GM12865 (cell line): ENCODE measurements at regions not wholly inside any gene's neighbourhood (a gene's known extent, or its start where the extent isn't known, plus 50 kb on each side); places are given as distances from the start of the nearest gene placed in this dataset.

Source experiments
- DNase-seq: peaks from one replicate; pipeline ENCODE4 v3.0.0; 2010; ENCODE audit warnings: low read depth
- H3K4me3 ChIP-seq: 2 replicates; pipeline ENCODE4 v1.5.1; 2011; ENCODE audit warnings: mild to moderate bottlenecking, low read depth, low read length, control low read depth
- TF ChIP-seq, protein P1 (sequence below): IDR thresholded peaks from 2 replicates; pipeline ENCODE4 v1.5.1; 2011; ENCODE audit warnings: low read length, control low read depth, low read depth, inconsistent platforms; ENCODE audit not compliant: insufficient read depth; ENCODE audit errors: missing control alignments

DNA sequence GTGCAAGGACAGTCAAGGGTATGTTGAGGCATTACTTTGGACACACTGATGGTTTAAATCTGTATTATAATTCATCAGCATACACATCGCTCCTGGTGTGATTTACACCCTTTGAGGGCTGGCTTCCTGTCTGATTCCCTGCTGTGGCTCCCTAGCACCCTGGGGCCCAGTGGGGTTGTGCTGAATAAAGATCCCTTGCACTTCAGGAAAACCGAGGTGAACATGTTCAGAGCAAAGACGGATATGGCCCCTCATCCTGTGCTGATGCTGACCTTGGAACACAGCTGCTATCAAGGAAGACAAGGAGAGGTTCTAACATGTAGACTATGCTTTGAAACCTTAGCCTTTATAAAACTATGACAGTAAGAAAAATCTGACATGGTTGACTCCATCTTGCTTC is 84.6 kb upstream of the UNC5B start:
- H3K4me3 ChIP-seq, result no peak overlapping the region
- no peak for DNase-seq
- TF ChIP-seq, protein P1, sequence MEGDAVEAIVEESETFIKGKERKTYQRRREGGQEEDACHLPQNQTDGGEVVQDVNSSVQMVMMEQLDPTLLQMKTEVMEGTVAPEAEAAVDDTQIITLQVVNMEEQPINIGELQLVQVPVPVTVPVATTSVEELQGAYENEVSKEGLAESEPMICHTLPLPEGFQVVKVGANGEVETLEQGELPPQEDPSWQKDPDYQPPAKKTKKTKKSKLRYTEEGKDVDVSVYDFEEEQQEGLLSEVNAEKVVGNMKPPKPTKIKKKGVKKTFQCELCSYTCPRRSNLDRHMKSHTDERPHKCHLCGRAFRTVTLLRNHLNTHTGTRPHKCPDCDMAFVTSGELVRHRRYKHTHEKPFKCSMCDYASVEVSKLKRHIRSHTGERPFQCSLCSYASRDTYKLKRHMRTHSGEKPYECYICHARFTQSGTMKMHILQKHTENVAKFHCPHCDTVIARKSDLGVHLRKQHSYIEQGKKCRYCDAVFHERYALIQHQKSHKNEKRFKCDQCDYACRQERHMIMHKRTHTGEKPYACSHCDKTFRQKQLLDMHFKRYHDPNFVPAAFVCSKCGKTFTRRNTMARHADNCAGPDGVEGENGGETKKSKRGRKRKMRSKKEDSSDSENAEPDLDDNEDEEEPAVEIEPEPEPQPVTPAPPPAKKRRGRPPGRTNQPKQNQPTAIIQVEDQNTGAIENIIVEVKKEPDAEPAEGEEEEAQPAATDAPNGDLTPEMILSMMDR, result no peak

DNA sequence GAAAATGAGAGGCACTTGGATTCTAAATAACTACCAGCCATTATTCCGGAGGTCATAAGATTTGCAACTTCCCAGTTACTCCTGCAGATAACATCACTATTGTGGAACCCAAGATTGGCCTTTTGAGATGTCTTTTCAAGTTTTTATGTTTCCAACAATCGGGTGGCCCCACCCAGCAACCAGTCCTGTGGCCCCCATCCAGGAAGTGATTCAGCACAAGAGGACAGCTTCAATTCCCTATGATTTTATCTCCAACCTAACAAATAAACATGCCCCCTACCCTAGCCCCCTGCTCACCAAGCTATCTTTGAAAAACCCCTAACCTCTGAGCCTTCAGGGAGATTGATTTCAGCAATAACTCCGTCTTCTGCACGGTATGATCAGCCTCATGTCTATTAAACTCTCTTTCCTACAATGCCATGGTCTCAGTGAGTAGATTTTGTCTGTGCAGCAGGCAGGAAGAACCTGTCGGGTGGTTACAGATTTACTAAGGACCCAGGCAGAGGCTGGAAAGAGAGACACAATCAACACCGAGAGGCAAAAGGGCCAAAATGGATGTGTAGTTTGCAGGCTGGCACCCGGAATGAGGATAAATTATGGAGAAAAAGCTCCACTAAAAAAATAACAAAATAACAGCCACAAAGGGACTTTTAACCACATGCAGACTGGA is 83.9 kb upstream of the UNC5B start:
- TF ChIP-seq, protein P1, result no peak
- DNase-seq, result no peak
- H3K4me3 ChIP-seq, result no peak overlapping the region

DNA sequence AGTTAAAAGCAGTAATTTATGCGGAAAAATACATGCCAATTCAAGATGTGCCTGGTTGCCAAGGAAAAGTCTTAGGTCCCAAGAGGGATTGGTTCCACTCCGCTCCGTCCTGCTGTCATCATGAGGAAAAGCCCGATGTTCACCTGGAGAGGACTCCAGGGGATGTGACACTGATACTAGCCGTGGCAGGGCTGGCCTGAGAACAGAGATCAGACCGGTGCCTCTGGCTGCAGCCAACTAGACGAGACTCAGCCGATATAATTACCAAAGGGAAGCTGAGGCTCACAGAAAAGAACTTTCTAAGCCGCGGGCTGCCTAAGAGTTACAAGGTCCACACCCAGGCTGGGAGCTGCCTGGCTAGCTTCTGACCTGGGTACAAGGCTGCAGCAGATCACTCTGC is 81.3 kb upstream of the UNC5B start:
- DNase-seq, result no peak
- TF ChIP-seq, protein P1, result no peak
- no peak overlapping the region for H3K4me3 ChIP-seq

DNA sequence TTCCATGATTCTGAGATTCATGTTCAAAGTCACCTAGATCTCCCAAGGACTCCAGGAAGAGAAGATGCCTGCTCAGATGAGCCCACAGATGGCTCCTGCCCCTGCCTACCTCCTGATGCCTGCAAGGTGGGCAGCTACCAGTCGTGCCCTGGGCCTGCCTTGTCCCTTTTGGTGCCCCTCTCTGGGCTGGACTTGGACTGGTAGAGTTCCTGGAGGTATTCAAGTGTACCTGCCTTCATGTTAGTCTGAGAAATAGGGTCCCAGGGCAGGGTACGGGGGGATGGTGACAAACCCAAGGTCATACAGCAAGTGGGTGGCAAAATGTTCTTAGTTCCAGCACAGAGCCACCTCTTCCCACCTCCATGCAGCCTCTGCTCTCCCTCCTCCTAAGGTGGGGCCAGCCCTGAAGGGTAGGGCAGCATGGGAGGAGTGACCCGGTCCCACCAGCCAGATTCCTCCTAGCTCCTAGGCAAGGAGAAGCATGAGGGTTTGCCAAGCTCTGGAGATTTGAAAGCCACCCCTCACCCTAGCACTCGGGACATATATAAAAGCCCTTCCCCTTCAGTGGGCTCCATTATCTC is 80.8 kb upstream of the UNC5B start:
- no peak for DNase-seq
- TF ChIP-seq, protein P1, result no peak
- no peak overlapping the region for H3K4me3 ChIP-seq

DNA sequence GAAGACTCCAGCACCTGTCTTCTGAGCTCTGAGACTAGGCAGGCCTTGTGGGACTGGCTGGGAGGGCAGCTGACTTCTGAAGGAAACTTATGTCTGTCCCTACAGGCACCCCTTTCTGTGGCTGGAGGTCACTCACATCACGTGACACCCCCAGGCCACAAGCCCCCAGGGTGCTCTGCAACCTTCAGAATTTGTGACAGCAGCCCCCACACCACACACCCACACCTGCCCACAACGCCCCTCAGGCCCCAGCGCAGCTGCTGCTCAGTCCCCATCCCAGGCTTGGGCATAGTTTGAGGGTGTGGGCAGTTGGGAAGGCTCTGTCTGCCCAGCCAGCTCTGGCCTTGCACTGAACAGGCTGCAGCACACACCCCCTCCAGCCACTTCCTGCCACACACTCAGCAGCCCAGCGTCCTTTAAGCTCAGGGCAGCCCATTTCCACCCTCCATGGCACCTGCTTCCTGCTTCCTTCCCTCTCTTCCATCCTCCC is 80.0 kb upstream of the UNC5B start:
- H3K4me3 ChIP-seq, result no peak overlapping the region
- TF ChIP-seq, protein P1, result no peak
- DNase-seq, result no peak

DNA sequence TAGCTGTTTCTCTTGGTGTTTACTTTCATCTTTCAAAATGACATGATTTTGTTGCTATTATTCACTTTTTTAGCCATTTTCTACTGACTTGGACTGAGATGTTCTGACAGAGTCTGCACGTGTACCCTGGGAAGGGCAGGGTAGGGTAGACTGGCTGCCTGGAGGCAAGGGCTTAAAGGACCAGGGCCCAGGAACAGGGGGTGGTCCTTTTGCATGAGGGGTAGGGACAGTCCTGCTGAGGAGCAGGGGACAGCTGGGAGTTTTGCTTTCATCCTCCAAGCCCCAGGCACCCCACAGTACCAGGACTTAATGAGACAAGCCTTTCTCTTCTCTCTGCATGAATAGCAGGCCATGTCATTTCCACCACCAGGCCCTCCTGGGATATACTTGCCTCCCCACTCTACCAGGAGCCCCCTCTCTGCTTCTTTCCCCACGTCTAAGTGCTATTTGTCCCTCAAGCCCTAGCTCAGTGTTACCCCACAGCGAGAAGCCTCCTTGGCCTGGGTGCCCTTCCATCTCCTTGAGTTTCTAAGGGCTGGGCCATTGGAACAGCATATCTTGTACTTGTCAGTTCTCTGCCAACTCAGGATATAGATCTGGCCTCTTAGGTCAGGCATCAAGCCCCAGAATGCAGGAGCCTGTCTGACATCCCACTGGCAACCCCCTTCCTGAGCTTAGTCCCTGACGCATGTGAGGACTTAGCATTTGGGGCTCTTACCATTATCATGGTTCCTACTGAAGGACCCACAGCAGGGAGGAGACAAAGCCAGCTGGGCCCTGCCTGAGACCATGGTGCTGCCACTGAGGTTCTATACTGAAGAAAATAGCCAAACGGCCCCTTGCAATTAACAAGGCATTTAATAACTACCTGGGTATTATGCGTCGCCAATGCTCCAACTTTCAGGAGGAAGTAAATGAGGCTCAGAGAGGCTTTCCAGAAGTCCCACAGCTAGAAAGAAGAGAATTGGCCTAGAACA is 78.4 kb upstream of the UNC5B start:
- H3K4me3 ChIP-seq, result no peak overlapping the region
- DNase-seq, result no peak

More for the DNA sequence above, 78.4 kb upstream of the UNC5B start:
- TF ChIP-seq, protein P1, result no peak
